Trophoblast cell (in vitro differentiated cells and primary cell): ENCODE measurements at regions not wholly inside any gene's neighbourhood (a gene's known extent, or its start where the extent isn't known, plus 50 kb on each side); places are given as distances from the start of the nearest gene placed in this dataset.

Experiments
- DNase-seq, 2 donors: peaks; one replicate each; pipeline ENCODE4 v3.0.0-alpha.2; 2016
- H2AFZ ChIP-seq: 2 replicates; pipeline ENCODE4 v1.6.1; 2013; ENCODE audit warnings: low read length, moderate library complexity, mild to moderate bottlenecking; ENCODE audit not compliant: insufficient read depth, poor library complexity
- H2AK5ac ChIP-seq: 2 replicates; pipeline ENCODE4 v1.6.1; 2013; ENCODE audit warnings: mild to moderate bottlenecking, low read length
- H2BK120ac ChIP-seq: 2 replicates; pipeline ENCODE4 v1.6.1; 2013; ENCODE audit warnings: low read length, mild to moderate bottlenecking, moderate library complexity; ENCODE audit not compliant: insufficient read depth, poor library complexity
- H2BK12ac ChIP-seq: 2 replicates; pipeline ENCODE4 v1.6.1; 2013; ENCODE audit warnings: mild to moderate bottlenecking, low read length, moderate library complexity
- H2BK5ac ChIP-seq: 2 replicates; pipeline ENCODE4 v1.6.1; 2013; ENCODE audit warnings: low read length, low read depth, moderate library complexity, mild to moderate bottlenecking; ENCODE audit not compliant: poor library complexity
- H3K14ac ChIP-seq: 2 replicates; pipeline ENCODE4 v1.6.1; 2013; ENCODE audit warnings: mild to moderate bottlenecking, low read length
- H3K18ac ChIP-seq: 2 replicates; pipeline ENCODE4 v1.6.1; 2013; ENCODE audit warnings: mild to moderate bottlenecking, low read length
- H3K23ac ChIP-seq: 2 replicates; pipeline ENCODE4 v1.6.1; 2013; ENCODE audit warnings: low read length
- H3K27ac ChIP-seq: 2 replicates; pipeline ENCODE4 v1.5.1; 2013; ENCODE audit warnings: low read depth, mild to moderate bottlenecking, inconsistent platforms, low read length, moderate library complexity
- H3K27me3 ChIP-seq: 2 replicates; pipeline ENCODE4 v1.6.1; 2013; ENCODE audit warnings: inconsistent platforms, mild to moderate bottlenecking, low read length, moderate library complexity; ENCODE audit not compliant: insufficient read depth
- H3K36me3 ChIP-seq, 2 experiments: 1 replicate in 1 of 2; 2 replicates in 1 of 2; pipeline ENCODE4 v1.6.1; 2013; ENCODE audit warnings: low read length in 2 of 2, mild to moderate bottlenecking in 2 of 2, moderate library complexity in 1 of 2; ENCODE audit not compliant: insufficient read depth in 2 of 2, control insufficient read depth in 1 of 2
- H3K4ac ChIP-seq: 2 replicates; pipeline ENCODE4 v1.6.1; 2013; ENCODE audit warnings: low read depth, mild to moderate bottlenecking, low read length, moderate library complexity
- H3K4me1 ChIP-seq, 2 experiments: 1 replicate in 1 of 2; 2 replicates in 1 of 2; pipeline ENCODE4 v1.6.1; 2013; ENCODE audit warnings: low read length in 2 of 2, mild to moderate bottlenecking in 2 of 2, moderate library complexity in 1 of 2; ENCODE audit not compliant: insufficient read depth in 2 of 2, control insufficient read depth in 1 of 2
- H3K4me2 ChIP-seq: 2 replicates; pipeline ENCODE4 v1.6.1; 2013; ENCODE audit warnings: inconsistent platforms, mild to moderate bottlenecking, low read length, moderate library complexity
- H3K4me3 ChIP-seq: 2 replicates; pipeline ENCODE4 v1.5.1; 2013; ENCODE audit warnings: mild to moderate bottlenecking, low read depth, low read length, inconsistent platforms
- H3K79me1 ChIP-seq: one replicate; pipeline ENCODE4 v1.6.1; 2013; ENCODE audit warnings: low read length
- H3K79me2 ChIP-seq: 2 replicates; pipeline ENCODE4 v1.6.1; 2013; ENCODE audit warnings: low read length, mild to moderate bottlenecking; ENCODE audit not compliant: control insufficient read depth, insufficient read depth, poor library complexity
- H3K9ac ChIP-seq: 2 replicates; pipeline ENCODE4 v1.6.1; 2013; ENCODE audit warnings: mild to moderate bottlenecking, low read length
- H3K9me3 ChIP-seq: 2 replicates; pipeline ENCODE4 v1.6.1; 2013; ENCODE audit warnings: low read depth, mild to moderate bottlenecking, control low read depth, inconsistent platforms, low read length; ENCODE audit not compliant: insufficient read depth
- H4K12ac ChIP-seq: 2 replicates; pipeline ENCODE4 v1.6.1; 2013; ENCODE audit warnings: low read depth, mild to moderate bottlenecking, low read length, moderate library complexity
- H4K8ac ChIP-seq: 2 replicates; pipeline ENCODE4 v1.6.1; 2013; ENCODE audit warnings: low read depth, mild to moderate bottlenecking, low read length, moderate library complexity
- H4K91ac ChIP-seq: one replicate; pipeline ENCODE4 v1.6.1; 2013; ENCODE audit warnings: low read depth, mild to moderate bottlenecking, low read length, moderate library complexity
- WGBS: extraction: QIAGEN DNeasy Blood & Tissue Kit; methylation state at CpG from one replicate; pipeline ENCODE4 v1.1.7; 2013; ENCODE audit warnings: missing lambda C conversion rate; ENCODE audit not compliant: insufficient read length, insufficient coverage; ENCODE audit errors: extremely low coverage; 5-methylcytosine and 5-hydroxymethylcytosine counted together

- Histone ChIP-seq H3K9ac (no peak overlapping the region), H3K27ac (no peak overlapping the region), H4K91ac (no peak overlapping the region), H3K18ac (no peak overlapping the region), H3K27me3 (no peaks in the 10 kb centered on the region), H3K4me2 (no peak overlapping the region), H3K79me1 (peaks cover 5% of the 10 kb centered on the region), H2BK12ac (no peak overlapping the region), H2BK120ac (no peak overlapping the region), H4K12ac (no peak overlapping the region), H4K8ac (no peak overlapping the region), H3K14ac (no peak overlapping the region), H3K79me2 (peaks cover 1% of the 10 kb centered on the region), H3K9me3 (peaks cover 2% of the 10 kb centered on the region), H2AFZ (no peak overlapping the region), H3K36me3 (no peaks in the 10 kb centered on the region), H3K4ac (no peak overlapping the region), H3K4me1 (peaks cover 0 to 4% of the 10 kb centered on the region in 2 experiments), H3K4me3 (no peak overlapping the region), H2AK5ac (no peak overlapping the region), H2BK5ac (no peak overlapping the region), H3K23ac (no peak overlapping the region)
- DNase-seq = peak in 1 of 2 donors; percentile 45
- WGBS = no CpG with 5 or more reads among the region's 9 CpGs
These were observed 95.1 kb upstream of the SOD1 start for GRCh38 chr21:31564439-31564838.

GRCh38 chr21:31560479-31560878 is 99.0 kb upstream of the SOD1 start:
- Histone ChIP-seq H2BK12ac (peak overlapping the region; percentile 35), H3K9ac (no peak overlapping the region), H3K4me1 (peaks cover 11 to 15% of the 10 kb centered on the region in 2 experiments), H4K91ac (no peak overlapping the region), H3K4me2 (peak overlapping the region; percentile 64), H2AFZ (no peak overlapping the region), H3K27me3 (no peaks in the 10 kb centered on the region), H4K8ac (no peak overlapping the region), H3K14ac (no peak overlapping the region), H3K18ac (no peak overlapping the region), H3K4me3 (no peak overlapping the region), H3K4ac (no peak overlapping the region), H2BK5ac (no peak overlapping the region), H3K79me1 (peaks cover 16% of the 10 kb centered on the region), H2AK5ac (peak overlapping the region; percentile 57), H3K79me2 (peaks cover 6% of the 10 kb centered on the region), H2BK120ac (no peak overlapping the region), H3K36me3 (no peaks in the 10 kb centered on the region), H3K27ac (no peak overlapping the region), H3K9me3 (peaks cover 2% of the 10 kb centered on the region), H3K23ac (no peak overlapping the region), H4K12ac (no peak overlapping the region)
- DNase-seq = no peak
- no CpG with 5 or more reads among the region's 6 CpGs for WGBS

- Histone ChIP-seq H3K14ac (peak overlapping the region; percentile 86), H3K23ac (no peak overlapping the region), H2BK120ac (peak overlapping the region; percentile 77), H3K27ac (peak overlapping the region; percentile 83), H2BK5ac (peak overlapping the region; percentile 73), H4K12ac (peak overlapping the region; percentile 86), H3K79me2 (peaks cover 6% of the 10 kb centered on the region), H3K79me1 (peaks cover 21% of the 10 kb centered on the region), H2BK12ac (no peak overlapping the region), H3K4ac (peak overlapping the region; percentile 65), H4K8ac (peak overlapping the region; percentile 93), H3K27me3 (no peaks in the 10 kb centered on the region), H3K9me3 (peaks cover 2% of the 10 kb centered on the region), H3K9ac (peak overlapping the region; percentile 59), H2AFZ (peak overlapping the region; percentile 91), H3K4me3 (peak overlapping the region; percentile 91), H3K4me2 (peak overlapping the region; percentile 95), H4K91ac (peak overlapping the region; percentile 82), H3K18ac (peak overlapping the region; percentile 66), H2AK5ac (peak overlapping the region; percentile 20), H3K36me3 (no peaks in the 10 kb centered on the region), H3K4me1 (peaks cover 15 to 20% of the 10 kb centered on the region in 2 experiments)
- WGBS = no CpG with 5 or more reads among the region's 54 CpGs
- peak; percentile 92 to 97 for DNase-seq
These were observed 99.9 kb upstream of the SOD1 start for GRCh38 chr21:31559368-31560119.

- Histone ChIP-seq H3K79me1 (peaks cover 21% of the 10 kb centered on the region), H2BK120ac (peak overlapping the region; percentile 77), H3K4me1 (peaks cover 17 to 23% of the 10 kb centered on the region in 2 experiments), H3K23ac (no peak overlapping the region), H3K4me3 (peak overlapping the region; percentile 91), H2AK5ac (no peak overlapping the region), H3K36me3 (no peaks in the 10 kb centered on the region), H4K91ac (peak overlapping the region; percentile 82), H2BK12ac (no peak overlapping the region), H3K4ac (peak overlapping the region; percentile 47), H3K18ac (peak overlapping the region; percentile 66), H3K9ac (peak overlapping the region; percentile 59), H3K9me3 (peaks cover 2% of the 10 kb centered on the region), H3K27me3 (no peaks in the 10 kb centered on the region), H3K14ac (peak overlapping the region; percentile 85), H4K12ac (peak overlapping the region; percentile 86), H2AFZ (peak overlapping the region; percentile 91), H3K79me2 (peaks cover 6% of the 10 kb centered on the region), H4K8ac (peak overlapping the region; percentile 93), H2BK5ac (peak overlapping the region; percentile 73), H3K4me2 (peak overlapping the region; percentile 95), H3K27ac (peak overlapping the region; percentile 83)
- peak; percentile 94 for DNase-seq
- no CpG with 5 or more reads among the region's 59 CpGs for WGBS
These were observed 100.5 kb upstream of the SOD1 start for GRCh38 chr21:31558962-31559367.
